MM.1S (cell line): ENCODE measurements at regions not wholly inside any gene's neighbourhood (a gene's known extent, or its start where the extent isn't known, plus 50 kb on each side); places are given as distances from the start of the nearest gene placed in this dataset.

Experiments
- DNase-seq: peaks from one replicate; pipeline ENCODE4 v3.0.0-alpha.2; 2015
- H2AFZ ChIP-seq: fragments of 300-600 bp; sonication (generic); 2 replicates; pipeline ENCODE4 v1.6.0; 2016; ENCODE audit warnings: antibody characterized with exemption, low read length
- H3F3A ChIP-seq: fragments of 300-600 bp; sonication (generic); 2 replicates; pipeline ENCODE4 v1.6.1; 2016; ENCODE audit warnings: mild to moderate bottlenecking, antibody characterized with exemption, low read length, moderate library complexity, mixed read lengths; ENCODE audit not compliant: insufficient read depth
- H3K27ac ChIP-seq: fragments of 300-600 bp; sonication (generic); 2 replicates; pipeline ENCODE4 v1.5.1; 2016; ENCODE audit warnings: mild to moderate bottlenecking, low read length
- H3K27me3 ChIP-seq: fragments of 300-600 bp; sonication (generic); replicated peaks from 2 replicates; pipeline ENCODE4 v1.6.0; 2016; ENCODE audit warnings: low read length; ENCODE audit not compliant: insufficient read depth
- H3K36me3 ChIP-seq: fragments of 300-600 bp; sonication (generic); replicated peaks from 2 replicates; pipeline ENCODE4 v1.6.1; 2016; ENCODE audit warnings: mild to moderate bottlenecking, low read length, mixed read lengths; ENCODE audit not compliant: insufficient read depth
- H3K4me1 ChIP-seq: fragments of 300-600 bp; sonication (generic); 2 replicates; pipeline ENCODE4 v1.6.1; 2016; ENCODE audit warnings: low read length, mixed read lengths
- H3K4me2 ChIP-seq: fragments of 300-600 bp; sonication (generic); 2 replicates; pipeline ENCODE4 v1.6.0; 2016; ENCODE audit warnings: low read depth, low read length
- H3K4me3 ChIP-seq: fragments of 300-600 bp; sonication (generic); 2 replicates; pipeline ENCODE4 v1.5.1; 2016; ENCODE audit warnings: low read length, mixed read lengths
- H3K79me2 ChIP-seq: fragments of 300-600 bp; sonication (generic); 2 replicates; pipeline ENCODE4 v1.6.1; 2016; ENCODE audit warnings: mixed run types, low read length, mixed read lengths
- H3K9ac ChIP-seq: fragments of 300-600 bp; sonication (generic); 2 replicates; pipeline ENCODE4 v1.6.1; 2016; ENCODE audit warnings: low read length, mixed read lengths
- H3K9me2 ChIP-seq: fragments of 300-600 bp; sonication (generic); replicated peaks from 2 replicates; pipeline ENCODE4 v1.6.1; 2016; ENCODE audit warnings: mild to moderate bottlenecking, low read length, mixed read lengths; ENCODE audit not compliant: insufficient read depth
- H3K9me3 ChIP-seq: fragments of 300-600 bp; sonication (generic); replicated peaks from 2 replicates; pipeline ENCODE4 v1.6.1; 2016; ENCODE audit warnings: mild to moderate bottlenecking, low read length, mixed read lengths; ENCODE audit not compliant: insufficient read depth
- H4K20me1 ChIP-seq: fragments of 300-600 bp; sonication (generic); 2 replicates; pipeline ENCODE4 v1.6.1; 2016; ENCODE audit warnings: mild to moderate bottlenecking, low read length, moderate library complexity, mixed read lengths; ENCODE audit not compliant: insufficient read depth
- CTCF ChIP-seq: fragments of 300-600 bp; sonication (generic); IDR thresholded peaks from 2 replicates; pipeline ENCODE4 v1.5.1; 2016; ENCODE audit warnings: antibody characterized with exemption, low read length, mixed read lengths
- EZH2 ChIP-seq: fragments of 300-600 bp; sonication (generic); optimal IDR thresholded peaks from 2 replicates; pipeline ENCODE3; 2017; ENCODE audit warnings: low read depth, mild to moderate bottlenecking, antibody characterized with exemption, low read length, mixed read lengths
- EZH2phosphoT487 ChIP-seq: fragments of 300-600 bp; sonication (generic); IDR thresholded peaks from 2 replicates; pipeline ENCODE4 v1.6.1; 2018; ENCODE audit warnings: antibody characterized with exemption, low read length

- H3K27ac ChIP-seq, result no peak overlapping the region
- H4K20me1 ChIP-seq, result no peaks in the 10 kb centered on the region
- H3K79me2 ChIP-seq, result no peaks in the 10 kb centered on the region
- no peaks in the 10 kb centered on the region for H3K36me3 ChIP-seq
- H3F3A ChIP-seq, result no peaks in the 10 kb centered on the region
- H3K27me3 ChIP-seq, result no peaks in the 10 kb centered on the region
- no peaks in the 10 kb centered on the region for H3K4me1 ChIP-seq
- no peaks in the 10 kb centered on the region for H3K9me2 ChIP-seq
- no peak for DNase-seq
- no peaks in the 10 kb centered on the region for H3K9me3 ChIP-seq
- H3K9ac ChIP-seq, result no peak overlapping the region
- TF ChIP-seq CTCF, result no peak
- TF ChIP-seq EZH2, result no peak
- TF ChIP-seq EZH2phosphoT487, result no peak
- no peak overlapping the region for H3K4me3 ChIP-seq
- H2AFZ ChIP-seq, result no peak overlapping the region
- no peak overlapping the region for H3K4me2 ChIP-seq
Measured at GRCh38 chr9:7328453-7328852, 471.1 kb downstream of the DMAC1 start.

GRCh38 chr9:7325995-7326394, 473.6 kb downstream of the DMAC1 start:
- H3K79me2 ChIP-seq, result no peaks in the 10 kb centered on the region
- H3F3A ChIP-seq, result no peaks in the 10 kb centered on the region
- H3K27me3 ChIP-seq, result no peaks in the 10 kb centered on the region
- no peaks in the 10 kb centered on the region for H3K36me3 ChIP-seq
- H4K20me1 ChIP-seq, result no peaks in the 10 kb centered on the region
- H3K4me1 ChIP-seq, result no peaks in the 10 kb centered on the region
- TF ChIP-seq EZH2phosphoT487 (no peak), CTCF (no peak), EZH2 (no peak)
- H3K4me2 ChIP-seq, result no peak overlapping the region
- no peak overlapping the region for H3K4me3 ChIP-seq
- H3K9ac ChIP-seq, result no peak overlapping the region
- no peaks in the 10 kb centered on the region for H3K9me3 ChIP-seq
- no peak overlapping the region for H3K27ac ChIP-seq
- DNase-seq, result no peak
- H2AFZ ChIP-seq, result no peak overlapping the region
- H3K9me2 ChIP-seq, result no peaks in the 10 kb centered on the region

- H3K36me3 ChIP-seq, result no peaks in the 10 kb centered on the region
- no peak overlapping the region for H3K4me3 ChIP-seq
- H3F3A ChIP-seq, result no peaks in the 10 kb centered on the region
- no peak overlapping the region for H3K4me2 ChIP-seq
- H3K9me2 ChIP-seq, result no peaks in the 10 kb centered on the region
- H3K9ac ChIP-seq, result no peak overlapping the region
- no peaks in the 10 kb centered on the region for H3K27me3 ChIP-seq
- no peaks in the 10 kb centered on the region for H3K4me1 ChIP-seq
- peak; percentile 31 for DNase-seq
- no peaks in the 10 kb centered on the region for H3K9me3 ChIP-seq
- no peaks in the 10 kb centered on the region for H3K79me2 ChIP-seq
- H3K27ac ChIP-seq, result no peak overlapping the region
- TF ChIP-seq EZH2, result no peak
- no peak for TF ChIP-seq EZH2phosphoT487
- no peak for TF ChIP-seq CTCF
- H4K20me1 ChIP-seq, result no peaks in the 10 kb centered on the region
- H2AFZ ChIP-seq, result no peak overlapping the region
Measured at GRCh38 chr9:7324152-7324598, 475.4 kb downstream of the DMAC1 start.
